H9 (cell line): ENCODE measurements at regions not wholly inside any gene's neighbourhood (a gene's known extent, or its start where the extent isn't known, plus 50 kb on each side); places are given as distances from the start of the nearest gene placed in this dataset.

Experiments
- DNase-seq: peaks from one replicate; pipeline ENCODE4 v3.0.0-alpha.2; 2017
- H2AFZ ChIP-seq: one replicate; pipeline ENCODE4 v1.6.1; 2013; ENCODE audit warnings: mild to moderate bottlenecking, low read length, control low read depth, moderate library complexity
- H2AK5ac ChIP-seq: 2 replicates; pipeline ENCODE4 v1.6.1; 2013; ENCODE audit warnings: low read length, control low read depth, mixed read lengths; ENCODE audit not compliant: insufficient read length
- H2BK120ac ChIP-seq: one replicate; pipeline ENCODE4 v1.6.1; 2013; ENCODE audit warnings: low read depth, mild to moderate bottlenecking, low read length, control low read depth, inconsistent platforms; ENCODE audit not compliant: poor library complexity, severe bottlenecking
- H2BK12ac ChIP-seq: 2 replicates; pipeline ENCODE4 v1.6.1; 2013; ENCODE audit warnings: low read length, control low read depth, mixed read lengths, low read depth; ENCODE audit not compliant: insufficient read length
- H2BK15ac ChIP-seq: 2 replicates; pipeline ENCODE4 v1.6.1; 2013; ENCODE audit warnings: low read depth, low read length, control low read depth
- H2BK20ac ChIP-seq: one replicate; pipeline ENCODE4 v1.6.1; 2013; ENCODE audit warnings: low read depth, mild to moderate bottlenecking, low read length, control low read depth, inconsistent platforms; ENCODE audit not compliant: poor library complexity, severe bottlenecking
- H2BK5ac ChIP-seq: 2 replicates; pipeline ENCODE4 v1.6.1; 2013; ENCODE audit warnings: low read length, control low read depth, mixed read lengths; ENCODE audit not compliant: insufficient read length
- H3K14ac ChIP-seq: 2 replicates; pipeline ENCODE4 v1.6.1; 2013; ENCODE audit warnings: low read length, control low read depth; ENCODE audit not compliant: insufficient read depth
- H3K18ac ChIP-seq: 2 replicates; pipeline ENCODE4 v1.6.1; 2013; ENCODE audit warnings: low read depth, mild to moderate bottlenecking, mixed read lengths, low read length, control low read depth; ENCODE audit not compliant: insufficient read length
- H3K23ac ChIP-seq: 2 replicates; pipeline ENCODE4 v1.6.1; 2013; ENCODE audit warnings: low read length, control low read depth, mixed read lengths, low read depth; ENCODE audit not compliant: insufficient read length
- H3K23me2 ChIP-seq: 2 replicates; pipeline ENCODE4 v1.6.1; 2013; ENCODE audit warnings: low read depth, mild to moderate bottlenecking, mixed read lengths, low read length, control low read depth; ENCODE audit not compliant: insufficient read length, poor library complexity, severe bottlenecking
- H3K27ac ChIP-seq: 2 replicates; pipeline ENCODE4 v1.5.1; 2013; ENCODE audit warnings: low read length, control low read depth, mixed read lengths, low read depth; ENCODE audit not compliant: insufficient read length
- H3K27me3 ChIP-seq: 2 replicates; pipeline ENCODE4 v1.6.1; 2013; ENCODE audit warnings: low read length, control low read depth, inconsistent platforms; ENCODE audit not compliant: insufficient read depth
- H3K4ac ChIP-seq: 2 replicates; pipeline ENCODE4 v1.6.1; 2013; ENCODE audit warnings: low read depth, mild to moderate bottlenecking, control low read depth, inconsistent platforms, low read length, moderate library complexity
- H3K4me1 ChIP-seq: 2 replicates; pipeline ENCODE4 v1.6.1; 2013; ENCODE audit warnings: low read length, control low read depth, inconsistent platforms; ENCODE audit not compliant: insufficient read depth
- H3K4me2 ChIP-seq: 2 replicates; pipeline ENCODE4 v1.6.1; 2013; ENCODE audit warnings: low read length, control low read depth, mixed read lengths; ENCODE audit not compliant: insufficient read length, insufficient read depth
- H3K56ac ChIP-seq: 2 replicates; pipeline ENCODE4 v1.6.1; 2013; ENCODE audit warnings: low read depth, mild to moderate bottlenecking, mixed read lengths, low read length, control low read depth; ENCODE audit not compliant: insufficient read length
- H3K79me1 ChIP-seq: 2 replicates; pipeline ENCODE4 v1.6.1; 2013; ENCODE audit warnings: low read depth, mild to moderate bottlenecking, moderate library complexity, low read length, control low read depth, inconsistent platforms; ENCODE audit not compliant: insufficient read depth, poor library complexity, severe bottlenecking
- H3K79me2 ChIP-seq: 2 replicates; pipeline ENCODE4 v1.6.1; 2013; ENCODE audit warnings: low read length, control low read depth, inconsistent platforms; ENCODE audit not compliant: insufficient read depth
- H3K9ac ChIP-seq: 2 replicates; pipeline ENCODE4 v1.6.1; 2013; ENCODE audit warnings: low read length, control low read depth, mixed read lengths; ENCODE audit not compliant: insufficient read length; ENCODE audit errors: extremely low read depth
- H3K9me3 ChIP-seq: one replicate; pipeline ENCODE4 v1.6.1; 2013; ENCODE audit warnings: low read depth, low read length, inconsistent platforms; ENCODE audit not compliant: control insufficient read depth
- H3T11ph ChIP-seq: one replicate; pipeline ENCODE4 v1.6.1; 2013; ENCODE audit warnings: mild to moderate bottlenecking, low read length, control low read depth, inconsistent platforms
- H4K20me1 ChIP-seq: one replicate; pipeline ENCODE4 v1.6.1; 2013; ENCODE audit not compliant: control insufficient read depth, insufficient read length, insufficient read depth
- H4K5ac ChIP-seq: 2 replicates; pipeline ENCODE4 v1.6.1; 2013; ENCODE audit warnings: low read depth, mild to moderate bottlenecking, mixed read lengths, low read length, control low read depth; ENCODE audit not compliant: insufficient read length
- H4K8ac ChIP-seq: replicated peaks from 2 replicates; pipeline ENCODE4 v1.6.1; 2013; ENCODE audit warnings: low read length, control low read depth, mixed read lengths, low read depth; ENCODE audit not compliant: insufficient read length
- H4K91ac ChIP-seq: 2 replicates; pipeline ENCODE4 v1.6.1; 2013; ENCODE audit warnings: low read depth, mild to moderate bottlenecking, moderate library complexity, mixed read lengths, low read length, control low read depth; ENCODE audit not compliant: insufficient read length
- H3K27ac Mint-ChIP-seq, 3 experiments: 2 replicates in 2 of 3; 3 replicates in 1 of 3; pipeline ENCODE4 v1.8.0; 2020 to 2021; ENCODE audit warnings: mixed read lengths in 3 of 3, mild to moderate bottlenecking in 1 of 3, moderate library complexity in 1 of 3
- H3K27me3 Mint-ChIP-seq: 2 replicates; pipeline ENCODE4 v1.8.0; 2021; ENCODE audit warnings: low read depth, mild to moderate bottlenecking, moderate library complexity, mixed read lengths
- H3K36me3 Mint-ChIP-seq, 3 experiments: 2 replicates in 2 of 3; 3 replicates in 1 of 3; pipeline ENCODE4 v1.8.0; 2020 to 2021; ENCODE audit warnings: low read depth in 3 of 3, mixed read lengths in 3 of 3; ENCODE audit not compliant: insufficient read depth in 1 of 3
- H3K4me1 Mint-ChIP-seq, 2 experiments: 2 replicates each; pipeline ENCODE4 v1.8.0; 2020; ENCODE audit warnings: mixed read lengths in 2 of 2
- H3K4me3 Mint-ChIP-seq, 2 experiments: 2 replicates in 1 of 2; 3 replicates in 1 of 2; pipeline ENCODE4 v1.8.0; 2020 to 2021; ENCODE audit warnings: mild to moderate bottlenecking in 2 of 2, mixed read lengths in 2 of 2, moderate library complexity in 1 of 2
- H3K9me3 Mint-ChIP-seq, 2 experiments: 2 replicates in 1 of 2; 3 replicates in 1 of 2; pipeline ENCODE4 v1.8.0; 2020; ENCODE audit warnings: mild to moderate bottlenecking in 2 of 2, mixed read lengths in 2 of 2, moderate library complexity in 1 of 2
- WGBS: extraction: QIAGEN DNeasy Blood & Tissue Kit; methylation state at CpG from one replicate; pipeline ENCODE4 v1.1.7; 2013; ENCODE audit warnings: missing lambda C conversion rate, low lambda C conversion rate, mixed read lengths; ENCODE audit not compliant: insufficient read length; ENCODE audit errors: extremely low coverage; 5-methylcytosine and 5-hydroxymethylcytosine counted together
- TF ChIP-seq, protein P1 (sequence below): fragments of 200-600 bp; sonication (generic); conservative IDR thresholded peaks from 3 replicates; pipeline ENCODE4 v1.8.0; 2021; ENCODE audit warnings: antibody characterized with exemption, mild to moderate bottlenecking

DNA sequence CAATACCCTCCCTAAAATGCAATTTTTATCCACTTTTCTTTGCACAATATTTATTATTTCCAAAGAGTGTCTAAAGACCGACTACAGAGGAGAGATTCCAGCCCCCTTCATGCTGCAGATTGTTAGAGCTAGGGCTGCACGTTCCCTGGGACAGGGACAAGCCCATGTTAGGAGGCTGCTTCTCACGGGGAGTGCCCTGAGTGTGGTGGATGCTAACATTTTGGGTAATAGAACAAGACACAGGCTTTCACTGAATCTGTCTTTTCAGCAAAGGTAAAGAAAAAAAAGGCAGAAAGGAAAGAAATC is 125.4 kb downstream of the RIPK4 start:
- H3K23me2 ChIP-seq = no peaks in the 10 kb centered on the region
- Mint-ChIP-seq H3K4me1 (peaks cover 0 to 3% of the 10 kb centered on the region in 2 experiments; a peak in 2 of 4 replicates), H3K4me3 (no peak overlapping the region), H3K9me3 (peaks cover 0 to 6% of the 10 kb centered on the region in 2 experiments; a peak in 2 of 5 replicates), H3K36me3 (no peaks in the 10 kb centered on the region; a peak in 2 of 7 replicates), H3K27ac (no peak overlapping the region), H3K27me3 (peaks cover 2% of the 10 kb centered on the region; the same call in 1 of the 2 replicates)
- no peak overlapping the region for H2BK12ac ChIP-seq
- H2BK20ac ChIP-seq = no peak overlapping the region
- no peak overlapping the region for H3K18ac ChIP-seq
- no peak overlapping the region for H3K27ac ChIP-seq
- no peaks in the 10 kb centered on the region for H3K9me3 ChIP-seq
- H3K27me3 ChIP-seq = no peaks in the 10 kb centered on the region
- H2AK5ac ChIP-seq = no peak overlapping the region
- no peak overlapping the region for H4K8ac ChIP-seq
- no peaks in the 10 kb centered on the region for H3K79me2 ChIP-seq
- no peaks in the 10 kb centered on the region for H4K20me1 ChIP-seq
- no peak overlapping the region for H3K9ac ChIP-seq
- TF ChIP-seq, protein P1, sequence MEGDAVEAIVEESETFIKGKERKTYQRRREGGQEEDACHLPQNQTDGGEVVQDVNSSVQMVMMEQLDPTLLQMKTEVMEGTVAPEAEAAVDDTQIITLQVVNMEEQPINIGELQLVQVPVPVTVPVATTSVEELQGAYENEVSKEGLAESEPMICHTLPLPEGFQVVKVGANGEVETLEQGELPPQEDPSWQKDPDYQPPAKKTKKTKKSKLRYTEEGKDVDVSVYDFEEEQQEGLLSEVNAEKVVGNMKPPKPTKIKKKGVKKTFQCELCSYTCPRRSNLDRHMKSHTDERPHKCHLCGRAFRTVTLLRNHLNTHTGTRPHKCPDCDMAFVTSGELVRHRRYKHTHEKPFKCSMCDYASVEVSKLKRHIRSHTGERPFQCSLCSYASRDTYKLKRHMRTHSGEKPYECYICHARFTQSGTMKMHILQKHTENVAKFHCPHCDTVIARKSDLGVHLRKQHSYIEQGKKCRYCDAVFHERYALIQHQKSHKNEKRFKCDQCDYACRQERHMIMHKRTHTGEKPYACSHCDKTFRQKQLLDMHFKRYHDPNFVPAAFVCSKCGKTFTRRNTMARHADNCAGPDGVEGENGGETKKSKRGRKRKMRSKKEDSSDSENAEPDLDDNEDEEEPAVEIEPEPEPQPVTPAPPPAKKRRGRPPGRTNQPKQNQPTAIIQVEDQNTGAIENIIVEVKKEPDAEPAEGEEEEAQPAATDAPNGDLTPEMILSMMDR = no peak
- DNase-seq = no peak
- no peak overlapping the region for H4K91ac ChIP-seq
- no peak overlapping the region for H3K4me2 ChIP-seq
- H2BK15ac ChIP-seq = no peak overlapping the region
- H3K4ac ChIP-seq = no peak overlapping the region
- H3K79me1 ChIP-seq = no peaks in the 10 kb centered on the region
- H3T11ph ChIP-seq = no peak overlapping the region
- H2BK120ac ChIP-seq = no peak overlapping the region
- H3K56ac ChIP-seq = peak overlapping the region; percentile 55
- H4K5ac ChIP-seq = no peak overlapping the region
- no peak overlapping the region for H3K14ac ChIP-seq
- H3K4me1 ChIP-seq = no peaks in the 10 kb centered on the region
- WGBS = no CpG with 5 or more reads among the region's 3 CpGs
- H2AFZ ChIP-seq = no peak overlapping the region
- no peak overlapping the region for H2BK5ac ChIP-seq
- no peak overlapping the region for H3K23ac ChIP-seq
